SK-N-SH treated with all-trans-retinoic acid at 6 μM for 48 hours (cell line): ENCODE measurements at regions not wholly inside any gene's neighbourhood (a gene's known extent, or its start where the extent isn't known, plus 50 kb on each side); places are given as distances from the start of the nearest gene placed in this dataset.

Experiments
- ATAC-seq: fragments of 200-7000 bp; cut with Tn5 transposase; 3 replicates; pipeline ENCODE4 v1.9.1; 2020; ENCODE audit warnings: mild to moderate bottlenecking, moderate library complexity
- ARNTL ChIP-seq: fragments of 450-650 bp; formaldehyde crosslinking; IDR thresholded peaks from 2 replicates; pipeline ENCODE4 v1.5.0; 2020; ENCODE audit warnings: low read depth, mild to moderate bottlenecking, moderate library complexity, borderline replicate concordance
- BACH2 ChIP-seq: fragments of 250-450 bp; sonication (Bioruptor Pico); IDR thresholded peaks from 2 replicates; pipeline ENCODE4 v1.9.0; 2021; ENCODE audit warnings: mild to moderate bottlenecking, borderline replicate concordance
- CREB5 ChIP-seq: fragments of 250-450 bp; sonication (Bioruptor Pico); IDR thresholded peaks from 2 replicates; pipeline ENCODE4 v1.5.1; 2020; ENCODE audit warnings: low read depth, mild to moderate bottlenecking, moderate library complexity
- CSDC2 ChIP-seq: fragments of 250-450 bp; sonication (Bioruptor Pico); IDR thresholded peaks from 2 replicates; pipeline ENCODE4 v1.5.0; 2020; ENCODE audit warnings: mild to moderate bottlenecking, moderate library complexity
- ESRRG ChIP-seq: fragments of 250-450 bp; sonication (Bioruptor Pico); IDR thresholded peaks from 2 replicates; pipeline ENCODE4 v1.6.1; 2021; ENCODE audit warnings: mild to moderate bottlenecking
- GLIS3 ChIP-seq: fragments of 250-450 bp; sonication (Bioruptor Pico); IDR thresholded peaks from 2 replicates; pipeline ENCODE4 v1.5.0; 2020; ENCODE audit warnings: mild to moderate bottlenecking, moderate library complexity
- OSR1 ChIP-seq: fragments of 250-450 bp; sonication (Bioruptor Pico); IDR thresholded peaks from 2 replicates; pipeline ENCODE4 v1.8.0; 2022; ENCODE audit warnings: moderate library complexity, mild to moderate bottlenecking, inconsistent platforms
- POU6F1 ChIP-seq: fragments of 250-450 bp; sonication (Bioruptor Pico); IDR thresholded peaks from 2 replicates; pipeline ENCODE4 v1.8.0; 2021; ENCODE audit warnings: low read depth, mild to moderate bottlenecking, moderate library complexity, borderline replicate concordance
- PPARA ChIP-seq: fragments of 250-450 bp; sonication (Bioruptor Pico); IDR thresholded peaks from 2 replicates; pipeline ENCODE4 v1.5.0; 2020; ENCODE audit warnings: mild to moderate bottlenecking, borderline replicate concordance
- RARB ChIP-seq: fragments of 250-450 bp; sonication (Bioruptor Pico); IDR thresholded peaks from 2 replicates; pipeline ENCODE4 v1.8.0; 2021; ENCODE audit warnings: mild to moderate bottlenecking, moderate library complexity
- SNAI2 ChIP-seq: fragments of 250-450 bp; sonication (Bioruptor Pico); IDR thresholded peaks from 2 replicates; pipeline ENCODE4 v1.5.0; 2020; ENCODE audit warnings: mild to moderate bottlenecking, moderate library complexity
- TCF4 ChIP-seq: fragments of 250-450 bp; sonication (Bioruptor Pico); IDR thresholded peaks from 2 replicates; pipeline ENCODE4 v1.8.0; 2021; ENCODE audit warnings: mild to moderate bottlenecking, moderate library complexity, borderline replicate concordance
- TOX ChIP-seq: fragments of 250-450 bp; sonication (Bioruptor Pico); IDR thresholded peaks from 2 replicates; pipeline ENCODE4 v1.8.0; 2021; ENCODE audit warnings: mild to moderate bottlenecking, moderate library complexity, borderline replicate concordance
- ZFP3 ChIP-seq: fragments of 250-450 bp; sonication (Bioruptor Pico); IDR thresholded peaks from 2 replicates; pipeline ENCODE4 v1.5.0; 2020; ENCODE audit warnings: mild to moderate bottlenecking, moderate library complexity
- ZFP30 ChIP-seq: fragments of 450-650 bp; formaldehyde crosslinking; IDR thresholded peaks from 2 replicates; pipeline ENCODE4 v1.5.0; 2022; ENCODE audit warnings: mild to moderate bottlenecking, moderate library complexity
- ZNF565 ChIP-seq: fragments of 450-650 bp; formaldehyde crosslinking; conservative IDR thresholded peaks from 2 replicates; pipeline ENCODE4 v1.5.0; 2020; ENCODE audit warnings: low read depth, mild to moderate bottlenecking, moderate library complexity
- ZNF70 ChIP-seq: fragments of 450-650 bp; formaldehyde crosslinking; IDR thresholded peaks from 2 replicates; pipeline ENCODE4 v1.5.0; 2020; ENCODE audit warnings: mild to moderate bottlenecking, moderate library complexity
- ZNF8 ChIP-seq: fragments of 450-650 bp; formaldehyde crosslinking; IDR thresholded peaks from 2 replicates; pipeline ENCODE4 v1.5.0; 2020; ENCODE audit warnings: mild to moderate bottlenecking, moderate library complexity
- TF ChIP-seq, protein P1 (sequence below): fragments of 250-450 bp; sonication (Bioruptor Pico); IDR thresholded peaks from 2 replicates; pipeline ENCODE4 v1.8.0; 2020; ENCODE audit warnings: mild to moderate bottlenecking, moderate library complexity, borderline replicate concordance
- TF ChIP-seq, protein P2 (sequence below): fragments of 250-450 bp; sonication (Bioruptor Pico); IDR thresholded peaks from 2 replicates; pipeline ENCODE4 v1.5.0; 2020; ENCODE audit warnings: mild to moderate bottlenecking, moderate library complexity
- TF ChIP-seq, protein P3 (sequence below): fragments of 250-450 bp; sonication (Bioruptor Pico); IDR thresholded peaks from 2 replicates; pipeline ENCODE4 v1.5.1; 2021; ENCODE audit warnings: mild to moderate bottlenecking, moderate library complexity

GRCh38 chr20:39778431-39778830 is 816.3 kb downstream of the DHX35 start:
- no peak for ATAC-seq
- no peak for TF ChIP-seq ZFP30
- no peak for TF ChIP-seq ESRRG (CRISPR knock-in tag)
- no peak for TF ChIP-seq BACH2 (CRISPR knock-in tag)

GRCh38 chr20:39777610-39778009 is 815.5 kb downstream of the DHX35 start:
- TF ChIP-seq, protein P1, sequence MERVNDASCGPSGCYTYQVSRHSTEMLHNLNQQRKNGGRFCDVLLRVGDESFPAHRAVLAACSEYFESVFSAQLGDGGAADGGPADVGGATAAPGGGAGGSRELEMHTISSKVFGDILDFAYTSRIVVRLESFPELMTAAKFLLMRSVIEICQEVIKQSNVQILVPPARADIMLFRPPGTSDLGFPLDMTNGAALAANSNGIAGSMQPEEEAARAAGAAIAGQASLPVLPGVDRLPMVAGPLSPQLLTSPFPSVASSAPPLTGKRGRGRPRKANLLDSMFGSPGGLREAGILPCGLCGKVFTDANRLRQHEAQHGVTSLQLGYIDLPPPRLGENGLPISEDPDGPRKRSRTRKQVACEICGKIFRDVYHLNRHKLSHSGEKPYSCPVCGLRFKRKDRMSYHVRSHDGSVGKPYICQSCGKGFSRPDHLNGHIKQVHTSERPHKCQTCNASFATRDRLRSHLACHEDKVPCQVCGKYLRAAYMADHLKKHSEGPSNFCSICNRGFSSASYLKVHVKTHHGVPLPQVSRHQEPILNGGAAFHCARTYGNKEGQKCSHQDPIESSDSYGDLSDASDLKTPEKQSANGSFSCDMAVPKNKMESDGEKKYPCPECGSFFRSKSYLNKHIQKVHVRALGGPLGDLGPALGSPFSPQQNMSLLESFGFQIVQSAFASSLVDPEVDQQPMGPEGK (CRISPR knock-in tag) = no peak
- TF ChIP-seq POU6F1 (CRISPR knock-in tag) = no peak
- no peak for TF ChIP-seq ESRRG (CRISPR knock-in tag)
- no peak for TF ChIP-seq ZNF70
- TF ChIP-seq PPARA = no peak
- TF ChIP-seq TOX (CRISPR knock-in tag) = no peak
- TF ChIP-seq RARB (CRISPR knock-in tag) = no peak
- no peak for TF ChIP-seq ZFP30
- TF ChIP-seq TCF4 (CRISPR knock-in tag) = no peak
- TF ChIP-seq CSDC2 = no peak
- TF ChIP-seq, all 23 proteins: peak for 0
- ATAC-seq = no peak

DNA sequence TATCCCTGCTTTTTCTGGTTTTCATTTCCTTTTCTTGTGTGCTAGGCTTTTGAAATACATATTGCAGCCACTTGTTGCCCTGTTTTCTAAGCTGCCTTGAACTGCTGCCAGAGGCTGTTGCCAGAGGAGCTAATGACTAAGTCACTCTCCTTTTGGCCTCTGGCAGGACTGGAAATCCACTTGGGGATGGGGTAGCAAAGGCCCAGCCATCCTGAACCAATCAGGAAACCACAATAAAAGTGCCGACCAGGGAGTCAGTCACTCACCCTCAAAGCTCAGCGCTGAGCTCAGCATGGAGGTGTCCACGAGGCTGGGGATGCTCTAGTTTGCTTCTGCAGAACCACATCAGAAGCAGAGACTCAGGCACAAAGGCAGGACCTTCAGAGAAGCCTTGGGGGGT is 813.0 kb downstream of the DHX35 start:
- ATAC-seq = no peak
- TF ChIP-seq ZNF70 = no peak
- TF ChIP-seq, protein P2, sequence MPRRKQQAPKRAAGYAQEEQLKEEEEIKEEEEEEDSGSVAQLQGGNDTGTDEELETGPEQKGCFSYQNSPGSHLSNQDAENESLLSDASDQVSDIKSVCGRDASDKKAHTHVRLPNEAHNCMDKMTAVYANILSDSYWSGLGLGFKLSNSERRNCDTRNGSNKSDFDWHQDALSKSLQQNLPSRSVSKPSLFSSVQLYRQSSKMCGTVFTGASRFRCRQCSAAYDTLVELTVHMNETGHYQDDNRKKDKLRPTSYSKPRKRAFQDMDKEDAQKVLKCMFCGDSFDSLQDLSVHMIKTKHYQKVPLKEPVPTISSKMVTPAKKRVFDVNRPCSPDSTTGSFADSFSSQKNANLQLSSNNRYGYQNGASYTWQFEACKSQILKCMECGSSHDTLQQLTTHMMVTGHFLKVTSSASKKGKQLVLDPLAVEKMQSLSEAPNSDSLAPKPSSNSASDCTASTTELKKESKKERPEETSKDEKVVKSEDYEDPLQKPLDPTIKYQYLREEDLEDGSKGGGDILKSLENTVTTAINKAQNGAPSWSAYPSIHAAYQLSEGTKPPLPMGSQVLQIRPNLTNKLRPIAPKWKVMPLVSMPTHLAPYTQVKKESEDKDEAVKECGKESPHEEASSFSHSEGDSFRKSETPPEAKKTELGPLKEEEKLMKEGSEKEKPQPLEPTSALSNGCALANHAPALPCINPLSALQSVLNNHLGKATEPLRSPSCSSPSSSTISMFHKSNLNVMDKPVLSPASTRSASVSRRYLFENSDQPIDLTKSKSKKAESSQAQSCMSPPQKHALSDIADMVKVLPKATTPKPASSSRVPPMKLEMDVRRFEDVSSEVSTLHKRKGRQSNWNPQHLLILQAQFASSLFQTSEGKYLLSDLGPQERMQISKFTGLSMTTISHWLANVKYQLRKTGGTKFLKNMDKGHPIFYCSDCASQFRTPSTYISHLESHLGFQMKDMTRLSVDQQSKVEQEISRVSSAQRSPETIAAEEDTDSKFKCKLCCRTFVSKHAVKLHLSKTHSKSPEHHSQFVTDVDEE (CRISPR knock-in tag) = no peak

- TF ChIP-seq CREB5 (CRISPR knock-in tag) (no peak), ZFP30 (no peak), RARB (CRISPR knock-in tag) (no peak), ZFP3 (CRISPR knock-in tag) (no peak), ESRRG (CRISPR knock-in tag) (no peak), GLIS3 (no peak), BACH2 (CRISPR knock-in tag) (no peak), OSR1 (CRISPR knock-in tag) (no peak), ZNF565 (CRISPR knock-in tag) (no peak), ARNTL (no peak), POU6F1 (CRISPR knock-in tag) (no peak), ZNF8 (CRISPR knock-in tag) (no peak), SNAI2 (CRISPR knock-in tag) (no peak), ZNF70 (no peak), PPARA (no peak)
- TF ChIP-seq, protein P2 (CRISPR knock-in tag) = no peak
- TF ChIP-seq, protein P3, sequence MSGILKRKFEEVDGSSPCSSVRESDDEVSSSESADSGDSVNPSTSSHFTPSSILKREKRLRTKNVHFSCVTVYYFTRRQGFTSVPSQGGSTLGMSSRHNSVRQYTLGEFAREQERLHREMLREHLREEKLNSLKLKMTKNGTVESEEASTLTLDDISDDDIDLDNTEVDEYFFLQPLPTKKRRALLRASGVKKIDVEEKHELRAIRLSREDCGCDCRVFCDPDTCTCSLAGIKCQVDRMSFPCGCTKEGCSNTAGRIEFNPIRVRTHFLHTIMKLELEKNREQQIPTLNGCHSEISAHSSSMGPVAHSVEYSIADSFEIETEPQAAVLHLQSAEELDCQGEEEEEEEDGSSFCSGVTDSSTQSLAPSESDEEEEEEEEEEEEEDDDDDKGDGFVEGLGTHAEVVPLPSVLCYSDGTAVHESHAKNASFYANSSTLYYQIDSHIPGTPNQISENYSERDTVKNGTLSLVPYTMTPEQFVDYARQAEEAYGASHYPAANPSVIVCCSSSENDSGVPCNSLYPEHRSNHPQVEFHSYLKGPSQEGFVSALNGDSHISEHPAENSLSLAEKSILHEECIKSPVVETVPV (CRISPR knock-in tag) = no peak
- no peak for ATAC-seq
These were observed 811.3 kb downstream of the DHX35 start for GRCh38 chr20:39773380-39774000.
